HG03060 (cell line): ENCODE measurements at regions not wholly inside any gene's neighbourhood (a gene's known extent, or its start where the extent isn't known, plus 50 kb on each side); places are given as distances from the start of the nearest gene placed in this dataset.

Experiments used
- ATAC-seq: cut with Tn5 transposase; IDR thresholded peaks from one replicate; pipeline ENCODE4 v1.9.1; 2021; ENCODE audit warnings: low read depth, moderate number of reproducible peaks; ENCODE audit not compliant: unreplicated experiment

- ATAC-seq = no peak
These were observed 113.4 kb upstream of the TCERG1L start for GRCh38 chr10:131424836-131425491.

GRCh38 chr10:131425752-131426533, 114.4 kb upstream of the TCERG1L start:
- ATAC-seq = no peak

- no peak for ATAC-seq
These were observed 115.0 kb upstream of the TCERG1L start for GRCh38 chr10:131426534-131426898.

GRCh38 chr10:131427281-131427680, 115.8 kb upstream of the TCERG1L start:
- no peak for ATAC-seq

GRCh38 chr10:131427901-131428300, 116.4 kb upstream of the TCERG1L start:
- ATAC-seq = no peak

- ATAC-seq = no peak
These were observed 117.6 kb upstream of the TCERG1L start for GRCh38 chr10:131429141-131429540.

GRCh38 chr10:131429942-131430341, 118.4 kb upstream of the TCERG1L start:
- ATAC-seq = no peak

GRCh38 chr10:131430716-131431412, 119.3 kb upstream of the TCERG1L start:
- ATAC-seq = no peak

GRCh38 chr10:131431533-131431932, 120.0 kb upstream of the TCERG1L start:
- no peak for ATAC-seq

GRCh38 chr10:131431978-131432690, 120.6 kb upstream of the TCERG1L start:
- no peak for ATAC-seq

- ATAC-seq = no peak
These were observed 122.0 kb upstream of the TCERG1L start for GRCh38 chr10:131433568-131433967.

- no peak for ATAC-seq
These were observed 123.7 kb upstream of the TCERG1L start for GRCh38 chr10:131435232-131435631.

GRCh38 chr10:131435760-131436457, 124.4 kb upstream of the TCERG1L start:
- ATAC-seq = no peak

GRCh38 chr10:131436458-131436857, 124.9 kb upstream of the TCERG1L start:
- no peak for ATAC-seq

- ATAC-seq = no peak
These were observed 126.3 kb upstream of the TCERG1L start for GRCh38 chr10:131437556-131438475.

GRCh38 chr10:131438665-131439064, 127.1 kb upstream of the TCERG1L start:
- no peak for ATAC-seq

GRCh38 chr10:131439705-131440104, 128.2 kb upstream of the TCERG1L start:
- no peak for ATAC-seq

GRCh38 chr10:131440405-131441360, 129.2 kb upstream of the TCERG1L start:
- ATAC-seq = no peak
